ENCODE measurements at regions not wholly inside any gene's neighbourhood (a gene's known extent, or its start where the extent isn't known, plus 50 kb on each side); places are given as distances from the start of the nearest gene placed in this dataset.
"Not testable (repeated sequence)": the region's sequence is repeated elsewhere in the genome, so short reads cannot be mapped to it uniquely, and the experiment has no call there.

DNA sequence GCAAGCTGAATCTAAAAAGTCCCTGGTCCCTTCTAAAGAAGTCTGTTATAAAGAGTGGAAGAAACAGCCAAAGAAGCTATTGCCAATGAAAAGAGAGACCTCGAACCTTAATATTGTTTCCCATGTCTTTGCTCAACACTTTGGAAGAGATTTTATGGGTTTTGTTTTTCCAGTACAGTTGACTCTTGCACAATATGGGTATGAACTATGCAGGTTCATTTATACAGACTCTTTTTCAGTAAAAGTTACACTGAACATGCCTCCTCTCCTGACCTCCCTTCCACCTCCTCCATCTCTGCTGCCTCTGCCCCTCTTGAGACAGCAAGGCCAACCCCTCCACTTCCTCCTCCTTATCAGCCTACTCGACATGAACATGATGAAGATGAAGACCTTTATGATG, 332.5 kb downstream of the SETD4 start:
- no peak for DNase-seq (ENCODE audit: low read depth, low spot score)
- H3K4me3 ChIP-seq (ENCODE audit: low read length), result no peak overlapping the region

DNA sequence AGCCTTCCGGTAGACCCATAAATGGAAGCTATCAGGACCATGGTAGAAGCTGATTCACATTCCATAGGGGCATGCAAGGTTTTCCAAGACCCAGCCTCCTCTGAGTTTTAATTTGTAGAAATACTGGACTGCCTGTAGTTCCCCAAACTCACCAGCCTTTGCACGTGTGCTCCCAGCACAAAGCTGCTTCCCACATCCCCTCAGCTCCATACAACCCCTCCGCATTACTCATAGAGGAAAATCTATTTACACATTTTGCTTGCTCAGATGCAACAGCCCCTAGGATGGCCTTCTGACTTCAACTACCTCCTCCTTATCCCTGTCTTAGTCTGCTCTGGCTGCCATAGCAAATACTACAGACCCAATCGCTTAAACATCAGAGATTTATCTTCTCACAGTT, 336.2 kb downstream of the SETD4 start:
- no peak for DNase-seq (ENCODE audit: low read depth, low spot score)
- H3K4me3 ChIP-seq (ENCODE audit: low read length), result no peak overlapping the region

DNA sequence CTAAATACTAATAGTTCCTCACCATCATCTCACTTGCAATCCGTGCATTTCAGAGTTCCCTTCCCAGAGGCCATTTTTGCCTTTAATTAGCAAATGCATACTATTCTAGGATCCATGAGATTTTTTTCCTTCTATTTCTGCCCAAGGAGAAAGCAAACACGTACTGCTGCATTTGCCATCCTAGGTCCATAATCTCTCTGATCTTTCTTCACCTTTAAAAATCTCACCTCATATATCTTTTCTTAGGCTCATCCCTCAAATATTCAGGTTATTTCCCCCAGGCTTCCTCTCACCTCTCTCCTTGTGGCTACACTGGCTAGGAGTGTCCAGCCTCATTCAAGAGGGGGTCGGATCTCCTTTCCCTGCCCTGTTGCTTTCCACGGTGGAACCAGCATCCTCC, 338.6 kb downstream of the SETD4 start:
- DNase-seq (ENCODE audit: low read depth, low spot score), result no peak

DNA sequence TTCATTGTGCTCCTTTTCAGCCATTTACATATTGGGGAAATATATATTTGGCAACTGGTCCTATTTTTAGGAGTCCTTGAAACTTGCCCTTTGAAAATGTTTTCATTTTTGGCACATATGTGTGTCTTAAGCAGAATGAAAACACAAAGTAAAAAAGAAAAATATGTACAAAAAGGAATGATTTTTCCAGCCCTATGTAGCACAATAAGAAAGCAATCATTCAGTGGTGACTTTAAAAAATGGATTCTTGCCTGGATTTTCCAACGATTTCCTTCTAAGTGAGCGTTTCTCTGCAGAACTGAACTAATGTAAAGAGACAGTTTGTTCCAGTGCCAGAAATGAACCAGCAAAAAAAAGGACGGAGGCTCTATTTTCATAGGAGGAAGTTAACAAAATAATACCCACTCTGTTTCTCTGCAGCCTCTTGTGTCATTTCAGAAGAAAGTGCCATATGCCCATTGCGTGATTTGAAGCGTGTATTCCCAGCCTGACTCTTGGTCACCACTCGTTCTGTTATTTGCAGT, 340.1 kb downstream of the SETD4 start:
- no peak for DNase-seq (ENCODE audit: low read depth, low spot score)
- no peak overlapping the region for H3K4me3 ChIP-seq (ENCODE audit: low read length)

More for the DNA sequence above, 338.6 kb downstream of the SETD4 start:
- no peak overlapping the region for H3K4me3 ChIP-seq (ENCODE audit: low read length)

DNA sequence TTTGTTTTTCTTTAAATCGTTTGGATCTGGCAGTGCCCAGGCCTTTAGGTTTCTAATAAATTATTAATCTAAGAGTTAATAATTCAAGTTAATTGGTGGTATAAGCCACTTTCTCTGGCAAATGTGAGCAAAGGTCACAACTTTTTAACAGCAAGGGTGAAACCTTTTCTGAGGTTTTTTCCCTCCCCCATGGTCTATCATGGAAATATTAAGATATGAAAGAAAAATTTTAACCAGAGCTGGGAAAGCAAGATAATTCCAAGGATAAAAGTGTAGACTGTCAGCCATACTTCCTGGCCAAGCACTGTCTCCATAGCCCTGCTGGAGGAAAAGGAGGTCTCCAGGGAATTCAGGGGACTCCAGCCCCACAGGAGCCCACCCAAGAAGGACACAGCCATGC, 341.2 kb downstream of the SETD4 start:
- DNase-seq (ENCODE audit: low read depth, low spot score), result no peak
- H3K4me3 ChIP-seq (ENCODE audit: low read length), result no peak overlapping the region

DNA sequence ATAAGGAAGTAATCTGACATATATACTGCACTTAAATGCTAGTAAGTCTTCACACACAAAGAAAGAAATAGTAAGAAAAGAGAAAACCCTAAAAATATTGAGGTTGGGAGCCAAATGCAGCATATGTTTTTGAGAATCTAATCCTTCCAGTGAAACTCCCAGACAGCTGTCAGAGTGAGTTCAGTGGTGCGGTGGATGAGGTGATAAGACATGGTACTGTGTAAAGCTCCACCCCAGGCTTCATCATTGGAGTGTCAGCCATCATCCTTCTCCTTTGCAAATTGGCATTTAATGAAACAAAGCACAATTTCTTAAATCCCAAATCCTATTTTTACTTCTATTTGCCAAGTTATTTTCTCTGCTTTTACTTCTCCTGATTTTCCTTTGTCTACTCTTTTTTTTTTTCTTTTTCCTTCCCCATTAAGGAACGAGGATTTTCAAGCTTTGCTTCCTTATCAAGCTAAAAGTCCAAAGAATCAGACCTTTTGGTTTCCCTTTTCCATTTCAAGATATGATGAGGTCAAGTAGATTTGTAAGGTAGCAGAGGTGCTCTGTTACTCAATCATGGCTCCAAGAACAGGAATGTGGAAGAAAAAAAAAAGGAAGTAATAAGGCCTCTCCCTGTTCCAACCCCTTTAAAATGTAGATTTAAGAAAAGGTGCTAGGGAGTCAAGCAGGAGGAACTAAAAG, 343.3 kb downstream of the SETD4 start:
- H3K4me3 ChIP-seq (ENCODE audit: low read length), result no peak overlapping the region
- DNase-seq (ENCODE audit: low read depth, low spot score), result no peak

DNA sequence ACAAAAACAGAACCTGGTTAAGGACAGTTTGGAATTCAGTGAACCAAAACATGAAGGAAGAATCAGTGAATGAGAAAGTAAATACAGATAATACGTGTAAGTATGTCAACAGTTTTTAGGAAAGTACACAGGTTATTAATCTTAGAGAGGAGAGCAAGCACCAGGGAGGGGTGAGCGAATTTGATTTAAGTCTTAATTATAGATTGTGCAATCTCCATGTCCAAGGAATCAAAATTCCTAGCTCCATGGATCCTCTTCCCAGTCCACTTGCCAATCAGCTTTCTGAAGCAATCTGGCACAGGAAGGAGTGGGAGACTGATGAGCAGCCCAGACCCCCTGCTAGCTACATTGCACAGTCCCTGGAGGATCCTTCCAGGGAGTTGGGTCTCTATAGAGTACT, 346.4 kb downstream of the SETD4 start:
- no peak overlapping the region for H3K4me3 ChIP-seq (ENCODE audit: low read length)
- no peak for DNase-seq (ENCODE audit: low read depth, low spot score)

DNA sequence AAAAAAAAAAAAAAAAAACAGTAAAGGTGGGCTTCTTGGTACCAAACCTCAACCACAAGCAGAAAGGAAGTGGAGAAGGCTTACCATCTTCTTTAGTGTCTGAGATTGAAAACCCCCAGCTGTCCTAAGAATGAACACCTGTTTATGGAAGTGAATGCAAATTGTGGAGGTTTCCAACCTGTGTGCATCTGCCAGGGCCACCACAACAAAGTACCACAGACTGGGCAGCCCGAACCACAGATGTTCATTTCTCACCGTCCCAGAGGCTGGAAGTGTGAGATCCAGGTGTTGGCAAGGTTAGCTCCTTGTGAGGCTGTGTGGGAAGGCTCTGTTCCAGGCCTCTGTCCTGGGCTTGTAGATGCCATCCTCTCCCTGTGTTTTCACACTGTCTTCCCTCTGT, 348.7 kb downstream of the SETD4 start:
- H3K4me3 ChIP-seq (ENCODE audit: low read length), result no peak overlapping the region

DNA sequence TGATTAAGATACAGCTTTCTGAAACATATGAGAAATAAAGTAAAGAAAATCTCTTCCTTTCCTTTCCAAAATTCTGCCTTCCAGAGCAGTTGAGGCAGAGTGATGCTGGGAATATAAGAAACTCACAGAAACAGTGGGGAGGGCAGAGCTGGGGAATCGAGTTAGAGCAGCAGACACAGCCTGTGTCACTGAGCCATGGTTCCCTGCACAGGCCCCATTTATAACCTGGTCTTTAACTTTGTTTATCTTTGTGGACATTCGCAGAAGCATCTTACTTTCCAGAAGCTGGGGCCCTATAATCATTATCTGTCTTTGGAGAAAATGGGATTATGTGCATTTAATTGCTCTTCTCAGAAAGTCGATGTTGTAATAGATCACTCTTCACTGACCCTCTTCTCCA, 349.1 kb downstream of the SETD4 start:
- H3K4me3 ChIP-seq (ENCODE audit: low read length), result no peak overlapping the region
- no peak for DNase-seq (ENCODE audit: low read depth, low spot score)

More for the DNA sequence above, 348.7 kb downstream of the SETD4 start:
- peak; percentile 54 for DNase-seq (ENCODE audit: low read depth, low spot score)

DNA sequence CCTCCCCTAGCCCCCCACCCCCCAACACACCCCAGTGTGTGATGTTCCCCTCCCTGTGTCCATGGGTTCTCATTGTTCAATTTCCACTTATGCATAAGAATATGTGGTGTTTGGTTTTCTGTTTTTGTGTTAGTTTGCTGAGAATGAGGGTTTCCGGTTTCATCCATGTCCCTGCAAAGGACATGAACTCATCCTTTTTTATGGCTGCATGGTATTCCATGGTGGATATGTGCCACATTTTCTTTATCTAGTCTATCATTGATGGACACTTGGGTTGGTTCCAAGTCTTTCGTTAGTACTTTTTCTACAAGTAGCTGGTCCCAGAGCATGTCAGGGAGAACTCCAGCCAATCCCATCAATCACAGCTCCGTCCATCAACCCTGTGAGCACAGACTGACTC, 350.3 kb downstream of the SETD4 start:
- DNase-seq (ENCODE audit: low read depth, low spot score), result not testable (repeated sequence)

DNA sequence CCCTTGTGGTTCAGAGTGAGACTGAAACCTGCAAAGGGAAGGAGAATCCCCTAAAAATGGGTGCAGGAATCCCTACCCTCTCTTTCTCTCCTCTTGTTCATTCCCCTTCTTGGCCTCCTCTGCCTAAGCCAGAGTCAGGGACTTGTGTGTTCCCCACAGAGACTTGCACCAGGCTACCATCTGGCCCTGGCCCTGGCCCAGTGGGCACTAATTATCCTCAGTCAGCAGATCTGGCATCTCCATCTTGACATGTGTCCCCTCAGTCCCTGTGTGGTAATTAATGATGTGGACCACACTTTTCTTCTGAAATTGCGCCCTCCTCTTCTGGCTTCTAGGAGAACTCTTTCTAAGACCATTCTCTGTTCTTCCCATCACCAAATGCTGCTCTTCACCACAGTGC, 354.4 kb downstream of the SETD4 start:
- H3K4me3 ChIP-seq (ENCODE audit: low read length), result no peak overlapping the region
- no peak for DNase-seq (ENCODE audit: low read depth, low spot score)

More for the DNA sequence above, 350.3 kb downstream of the SETD4 start:
- not testable (repeated sequence) for H3K4me3 ChIP-seq (ENCODE audit: low read length)

DNA sequence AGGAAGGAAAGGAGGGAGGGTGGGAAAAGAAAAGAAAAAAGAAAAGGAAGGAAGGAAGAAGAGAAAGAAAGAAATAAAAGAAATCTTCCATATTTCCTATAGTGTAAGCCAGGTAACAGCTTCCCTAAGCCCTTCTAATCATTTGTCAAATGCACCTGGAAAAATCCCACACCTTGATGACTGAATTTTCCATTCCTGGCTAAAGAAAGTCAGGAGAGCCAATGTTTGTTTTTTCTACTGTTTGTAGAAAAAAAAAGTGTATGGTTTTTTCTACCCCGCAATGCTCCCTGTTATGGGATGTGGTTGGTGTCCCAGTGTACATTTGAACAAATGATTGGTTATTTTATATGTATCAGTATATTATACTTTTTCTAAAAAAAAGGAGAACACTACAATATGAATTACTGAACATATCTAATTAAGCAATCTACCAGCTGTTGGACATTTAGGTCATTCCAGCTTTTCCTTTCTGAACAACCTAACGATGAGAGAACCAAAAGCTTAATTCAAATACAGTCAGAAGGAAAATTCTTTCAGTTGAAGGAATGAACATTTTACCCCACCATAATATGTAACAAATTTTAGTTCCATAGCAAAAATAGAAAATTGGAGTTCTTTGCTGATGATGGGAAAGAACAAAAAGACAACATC, 355.0 kb downstream of the SETD4 start:
- no peak overlapping the region for H3K4me3 ChIP-seq (ENCODE audit: low read length)
- DNase-seq (ENCODE audit: low read depth, low spot score), result no peak

DNA sequence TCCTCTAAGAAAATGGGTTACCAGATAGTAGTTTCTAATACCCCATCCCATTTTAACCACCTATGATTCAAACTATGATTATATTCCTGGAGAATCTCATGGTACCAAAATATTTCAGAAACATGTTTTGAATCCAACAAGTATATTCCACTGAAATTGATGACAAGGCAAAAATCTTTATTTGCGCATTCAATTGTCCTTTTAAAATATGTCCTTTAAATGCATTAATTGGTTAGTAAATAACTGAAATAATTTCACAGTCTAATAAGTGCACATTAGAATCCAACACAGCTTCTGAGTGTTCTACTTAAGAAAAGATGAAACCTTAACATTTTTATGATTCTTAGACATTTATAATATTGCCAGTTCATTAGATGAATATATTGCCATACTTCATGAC, 356.6 kb downstream of the SETD4 start:
- DNase-seq (ENCODE audit: low read depth, low spot score), result no peak

DNA sequence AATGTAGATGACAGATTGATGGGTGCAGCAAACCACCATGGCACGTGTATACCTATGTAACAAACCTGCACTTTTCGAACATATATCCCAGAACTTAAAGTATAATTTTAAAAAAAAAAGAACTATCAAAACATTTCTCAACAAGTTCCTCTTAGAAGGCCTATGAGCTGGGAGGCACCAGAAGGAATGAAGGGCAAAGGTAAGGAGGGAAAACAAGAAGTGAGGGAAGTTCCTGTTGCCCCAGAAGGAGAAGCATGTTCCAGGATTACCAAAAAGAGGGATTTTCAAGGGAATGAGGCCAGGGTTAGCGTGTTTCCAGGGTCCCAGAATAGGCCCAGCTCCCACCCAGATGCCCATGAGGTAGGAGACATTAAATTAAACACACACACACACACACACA, 361.0 kb downstream of the SETD4 start:
- no peak overlapping the region for H3K4me3 ChIP-seq (ENCODE audit: low read length)

More for the DNA sequence above, 356.6 kb downstream of the SETD4 start:
- H3K4me3 ChIP-seq (ENCODE audit: low read length), result no peak overlapping the region

DNA sequence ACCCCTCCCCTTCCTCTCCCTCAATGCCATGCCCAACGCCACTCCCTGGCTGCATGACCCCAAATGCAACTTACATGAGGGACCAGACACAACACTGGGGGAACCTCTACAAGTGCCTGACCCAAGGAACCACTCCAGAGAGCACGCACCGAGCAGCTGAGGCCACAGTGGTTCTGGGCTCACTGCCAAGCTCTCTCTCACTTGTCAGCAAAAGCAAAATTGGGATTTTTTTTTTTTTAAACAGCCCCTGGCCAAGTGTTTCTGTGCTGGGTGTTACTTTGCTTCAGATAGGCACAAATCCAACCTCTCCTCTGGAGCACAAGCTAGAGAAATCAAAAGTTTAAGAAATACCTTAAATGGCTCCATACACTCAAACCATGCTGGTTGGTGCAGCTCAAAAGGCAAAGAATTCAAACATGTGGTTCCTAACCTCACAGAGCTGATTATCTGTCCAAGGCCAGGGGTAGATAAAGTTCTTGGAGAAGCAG, 363.0 kb downstream of the SETD4 start:
- DNase-seq (ENCODE audit: low read depth, low spot score), result no peak

More for the DNA sequence above, 361.0 kb downstream of the SETD4 start:
- no peak for DNase-seq (ENCODE audit: low read depth, low spot score)

DNA sequence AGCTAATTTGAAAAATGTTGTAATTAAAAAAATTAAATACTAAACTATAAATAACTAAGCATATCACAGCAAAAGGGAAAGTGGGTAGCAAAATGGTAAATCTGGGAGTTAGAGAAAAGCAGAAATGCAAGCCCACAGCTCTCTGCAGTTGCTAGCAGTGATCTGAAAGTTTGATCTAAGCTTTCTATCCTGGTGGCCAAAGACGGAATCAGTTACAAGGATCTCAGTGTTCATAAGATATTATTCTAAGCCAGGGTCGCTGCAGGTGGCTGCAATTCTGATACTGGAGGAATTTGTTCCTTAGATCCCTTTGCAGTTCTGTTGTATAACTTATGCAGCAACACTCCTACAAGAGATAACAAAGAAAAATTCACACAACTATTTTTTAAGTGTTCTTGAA, 363.7 kb downstream of the SETD4 start:
- no peak for DNase-seq (ENCODE audit: low read depth, low spot score)
- H3K4me3 ChIP-seq (ENCODE audit: low read length), result no peak overlapping the region

More for the DNA sequence above, 363.0 kb downstream of the SETD4 start:
- no peak overlapping the region for H3K4me3 ChIP-seq (ENCODE audit: low read length)

DNA sequence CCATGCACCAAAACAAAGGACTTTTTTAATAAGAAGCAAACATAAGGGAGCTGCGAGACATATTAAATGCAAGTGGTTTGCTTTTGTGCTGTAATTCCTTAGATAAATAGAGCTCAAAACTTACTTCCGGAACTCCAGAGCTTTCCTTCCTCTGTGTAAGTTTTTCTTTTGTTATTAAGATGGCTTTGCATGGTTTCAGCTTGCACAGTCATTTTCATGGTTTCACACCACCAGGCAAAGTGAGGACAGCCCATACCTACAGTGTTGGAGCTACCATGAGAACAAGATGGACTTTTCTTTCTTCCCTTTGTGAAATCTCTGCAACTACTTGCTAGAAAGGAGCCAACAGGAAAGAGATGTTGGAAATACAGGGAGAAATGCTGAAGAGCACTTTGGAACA, 368.0 kb downstream of the SETD4 start:
- no peak for DNase-seq (ENCODE audit: low read depth, low spot score)
- no peak overlapping the region for H3K4me3 ChIP-seq (ENCODE audit: low read length)

DNA sequence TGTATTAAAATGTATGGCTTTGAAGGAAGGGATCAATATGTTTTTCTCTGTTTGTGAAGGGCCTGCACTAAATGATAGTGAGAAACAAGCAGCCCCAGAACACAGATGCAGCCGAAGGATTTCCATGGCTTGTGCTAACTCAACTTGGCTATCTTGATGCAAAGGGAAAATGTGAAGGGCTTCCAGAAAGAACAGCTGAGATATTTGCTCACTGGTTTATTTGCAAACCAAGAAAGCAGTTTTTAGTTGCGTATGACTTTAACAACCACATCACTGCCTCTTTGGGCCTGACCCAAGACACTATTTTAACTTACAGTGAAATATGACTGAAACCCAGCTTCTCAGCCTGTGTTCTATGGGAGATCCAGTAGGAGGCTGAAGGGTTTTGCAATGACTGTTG, 369.9 kb downstream of the SETD4 start:
- no peak overlapping the region for H3K4me3 ChIP-seq (ENCODE audit: low read length)
- no peak for DNase-seq (ENCODE audit: low read depth, low spot score)

DNA sequence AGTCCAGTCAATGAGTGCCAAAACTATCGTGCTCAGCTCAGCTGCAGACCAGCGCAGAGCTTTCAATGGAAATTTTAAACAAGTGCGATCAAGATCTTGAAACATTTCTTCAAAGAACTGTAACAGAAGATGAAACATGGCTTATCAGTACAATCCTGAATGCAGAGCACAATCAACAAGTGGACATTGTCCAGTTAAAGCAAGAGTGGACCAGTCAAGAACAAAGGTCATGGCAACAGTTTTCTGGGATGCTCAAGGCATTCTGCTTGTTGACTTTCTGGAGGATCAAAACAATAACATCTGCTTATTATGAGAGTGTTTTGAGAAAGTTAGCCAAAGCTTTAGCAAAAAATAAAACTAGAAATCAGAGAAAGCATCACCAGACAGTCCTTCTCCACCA, 374.2 kb downstream of the SETD4 start:
- no peak for DNase-seq (ENCODE audit: low read depth, low spot score)
- H3K4me3 ChIP-seq (ENCODE audit: low read length), result no peak overlapping the region

DNA sequence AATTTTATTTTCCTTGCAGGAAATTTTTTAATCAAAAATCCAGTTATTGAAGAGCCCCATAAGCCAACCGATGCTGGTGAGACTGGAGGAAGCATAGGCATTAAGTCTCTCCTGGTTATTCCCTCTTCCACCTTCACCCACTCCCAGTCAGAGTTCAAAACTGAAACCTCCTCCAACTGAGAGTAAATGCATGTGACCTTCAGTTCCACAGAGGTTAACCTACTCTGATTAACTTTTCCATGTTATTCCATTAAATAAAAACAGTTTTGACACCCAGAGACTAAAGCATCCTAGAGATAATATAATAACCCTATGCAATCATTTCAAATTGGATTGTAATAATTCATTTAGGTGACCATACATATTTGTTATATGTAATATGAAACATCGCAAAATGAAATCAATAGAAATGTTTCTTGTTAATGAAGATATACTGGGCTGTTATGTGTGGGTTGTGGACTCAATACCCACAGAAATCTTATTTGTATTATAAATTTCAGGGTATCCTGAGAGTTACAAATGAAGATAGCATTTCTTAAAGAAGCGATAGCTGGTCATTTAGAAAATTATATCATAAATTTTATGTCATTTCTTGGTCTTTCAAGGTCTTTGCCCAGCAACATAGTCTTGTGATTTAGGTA, 376.5 kb downstream of the SETD4 start:
- no peak overlapping the region for H3K4me3 ChIP-seq (ENCODE audit: low read length)
- DNase-seq (ENCODE audit: low read depth, low spot score), result no peak
